Natural killer cell (primary cell): ENCODE measurements at regions not wholly inside any gene's neighbourhood (a gene's known extent, or its start where the extent isn't known, plus 50 kb on each side); places are given as distances from the start of the nearest gene placed in this dataset.

ENCODE experiments used
- ATAC-seq, 3 donors: fragments of 150-1000 bp in 2 of 3; fragments of 200-7000 bp in 1 of 3; cut with Tn5 transposase; 1 replicate in 1 of 3; 2 replicates in 2 of 3; pipeline ENCODE4 v1.10.0; 2021; ENCODE audit warnings: mild to moderate bottlenecking in 2 of 3, moderate library complexity in 2 of 3
- DNase-seq, 2 donors: peaks; one replicate each; pipeline versions ENCODE4 v3.0.0 to v3.0.0-alpha.2; 2013 to 2021; ENCODE audit warnings: mixed read lengths in 1 of 2
- H3K27ac ChIP-seq: one replicate; pipeline ENCODE4 v1.5.1; 2013; ENCODE audit warnings: mild to moderate bottlenecking, low read length
- H3K27me3 ChIP-seq: one replicate; pipeline ENCODE4 v1.6.1; 2013; ENCODE audit warnings: low read length; ENCODE audit not compliant: control insufficient read depth, insufficient read depth
- H3K36me3 ChIP-seq: one replicate; pipeline ENCODE4 v1.6.1; 2013; ENCODE audit warnings: low read length; ENCODE audit not compliant: control insufficient read depth, insufficient read depth
- H3K4me1 ChIP-seq: one replicate; pipeline ENCODE4 v1.6.1; 2013; ENCODE audit warnings: low read length; ENCODE audit not compliant: control insufficient read depth, insufficient read depth
- H3K4me3 ChIP-seq: one replicate; pipeline ENCODE4 v1.5.1; 2013; ENCODE audit warnings: low read length
- H3K9me3 ChIP-seq: one replicate; pipeline ENCODE4 v1.6.1; 2013; ENCODE audit warnings: low read length; ENCODE audit not compliant: control insufficient read depth, insufficient read depth
- H3K27ac Mint-ChIP-seq, 2 donors: one replicate each; pipeline ENCODE4 v1.8.0; 2022; ENCODE audit warnings: mild to moderate bottlenecking in 2 of 2, mixed read lengths in 2 of 2, moderate library complexity in 1 of 2
- H3K27me3 Mint-ChIP-seq, 2 donors: one replicate each; pipeline ENCODE4 v1.8.0; 2022; ENCODE audit warnings: low read depth in 2 of 2, mixed read lengths in 2 of 2
- H3K36me3 Mint-ChIP-seq: one replicate; pipeline ENCODE4 v1.8.0; 2022; ENCODE audit warnings: mixed read lengths
- H3K4me1 Mint-ChIP-seq, 2 donors: one replicate each; pipeline ENCODE4 v1.8.0; 2022; ENCODE audit warnings: mixed read lengths in 2 of 2
- H3K4me3 Mint-ChIP-seq: one replicate; pipeline ENCODE4 v1.8.0; 2022; ENCODE audit warnings: mild to moderate bottlenecking, moderate library complexity, mixed read lengths
- H3K9me3 Mint-ChIP-seq, 2 donors: one replicate each; pipeline ENCODE4 v1.8.0; 2022; ENCODE audit warnings: mixed read lengths in 2 of 2
- WGBS: methylation state at CpG from one replicate; pipeline ENCODE4 v1.1.7; 2013; ENCODE audit warnings: missing lambda C conversion rate; ENCODE audit not compliant: insufficient coverage; 5-methylcytosine and 5-hydroxymethylcytosine counted together
- intact Hi-C: fragments of 100-400 bp; cut with micrococcal nuclease; formaldehyde crosslinking; loops from one replicate; pipeline ENCODE4 v1.14.2; 2022
- TF ChIP-seq, protein P1 (sequence below): fragments of 200-600 bp; IDR thresholded peaks from one replicate; pipeline ENCODE4 v1.8.0; 2022; ENCODE audit warnings: antibody characterized with exemption

DNA sequence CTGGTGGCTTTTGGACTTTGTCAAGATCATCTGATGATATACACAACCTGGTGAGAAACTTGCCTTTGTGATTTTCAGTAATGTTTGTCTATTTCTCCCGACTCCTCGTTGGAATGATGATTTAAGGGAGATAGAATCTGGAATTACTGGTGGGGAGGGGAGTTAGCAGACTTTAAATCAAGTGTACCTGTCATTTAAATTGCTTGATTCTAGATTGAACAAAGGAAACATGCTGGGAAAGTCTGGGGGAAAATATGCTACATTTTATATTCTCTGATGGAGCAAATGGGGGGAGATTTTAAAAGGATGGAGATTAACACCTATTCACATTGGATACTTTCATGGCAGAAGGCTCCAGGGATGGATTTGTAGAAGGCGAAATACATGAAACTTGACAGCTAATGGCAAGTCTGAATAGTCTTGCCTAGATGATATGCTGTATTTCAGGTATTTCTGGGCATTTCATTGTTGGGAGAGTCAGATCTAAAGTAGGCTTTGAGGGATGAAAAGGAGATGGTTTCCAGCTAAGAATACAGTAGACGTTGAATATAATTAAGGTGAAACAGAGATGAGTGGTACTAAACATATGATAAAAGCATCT lies 189.1 kb upstream of the PDZRN3 start:
- WGBS = 82% methylated on average over 4 of the region's 4 CpGs
- H3K36me3 Mint-ChIP-seq = no peaks in the 10 kb centered on the region
- H3K27me3 ChIP-seq = no peaks in the 10 kb centered on the region

DNA sequence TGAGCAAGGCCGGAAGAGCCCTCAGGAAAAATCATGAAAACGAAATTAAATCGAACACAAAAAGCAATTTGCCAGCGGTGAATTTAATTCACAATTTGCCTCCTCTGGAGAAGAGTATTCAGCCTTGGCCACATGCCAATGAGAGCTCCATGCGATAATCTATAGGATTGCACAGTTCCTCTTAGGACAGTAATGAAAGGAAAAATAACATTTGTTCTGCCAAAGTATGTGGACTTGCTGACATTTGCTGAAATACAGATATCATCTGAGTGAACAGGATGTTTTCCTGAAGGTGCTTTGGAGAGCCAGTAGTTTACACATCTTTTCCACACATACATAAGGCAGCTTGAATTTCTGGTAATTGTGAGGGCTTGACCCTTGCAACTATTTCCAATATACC lies 188.6 kb upstream of the PDZRN3 start:
- TF ChIP-seq, protein P1, sequence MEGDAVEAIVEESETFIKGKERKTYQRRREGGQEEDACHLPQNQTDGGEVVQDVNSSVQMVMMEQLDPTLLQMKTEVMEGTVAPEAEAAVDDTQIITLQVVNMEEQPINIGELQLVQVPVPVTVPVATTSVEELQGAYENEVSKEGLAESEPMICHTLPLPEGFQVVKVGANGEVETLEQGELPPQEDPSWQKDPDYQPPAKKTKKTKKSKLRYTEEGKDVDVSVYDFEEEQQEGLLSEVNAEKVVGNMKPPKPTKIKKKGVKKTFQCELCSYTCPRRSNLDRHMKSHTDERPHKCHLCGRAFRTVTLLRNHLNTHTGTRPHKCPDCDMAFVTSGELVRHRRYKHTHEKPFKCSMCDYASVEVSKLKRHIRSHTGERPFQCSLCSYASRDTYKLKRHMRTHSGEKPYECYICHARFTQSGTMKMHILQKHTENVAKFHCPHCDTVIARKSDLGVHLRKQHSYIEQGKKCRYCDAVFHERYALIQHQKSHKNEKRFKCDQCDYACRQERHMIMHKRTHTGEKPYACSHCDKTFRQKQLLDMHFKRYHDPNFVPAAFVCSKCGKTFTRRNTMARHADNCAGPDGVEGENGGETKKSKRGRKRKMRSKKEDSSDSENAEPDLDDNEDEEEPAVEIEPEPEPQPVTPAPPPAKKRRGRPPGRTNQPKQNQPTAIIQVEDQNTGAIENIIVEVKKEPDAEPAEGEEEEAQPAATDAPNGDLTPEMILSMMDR = no peak
- no peak overlapping the region for H3K4me3 Mint-ChIP-seq
- H3K9me3 ChIP-seq = no peaks in the 10 kb centered on the region
- H3K4me1 Mint-ChIP-seq = no peaks in the 10 kb centered on the region
- no peaks in the 10 kb centered on the region for H3K27me3 Mint-ChIP-seq
- no peaks in the 10 kb centered on the region for H3K4me1 ChIP-seq
- H3K4me3 ChIP-seq = no peak overlapping the region
- no peak for DNase-seq
- H3K27me3 ChIP-seq = no peaks in the 10 kb centered on the region
- no peak overlapping the region for H3K27ac ChIP-seq
- H3K36me3 Mint-ChIP-seq = no peaks in the 10 kb centered on the region
- no peak for ATAC-seq
- no peak overlapping the region for H3K27ac Mint-ChIP-seq
- 58% methylated on average over 5 of the region's 5 CpGs for WGBS
- intact Hi-C loops = no loop called here
- no peaks in the 10 kb centered on the region for H3K36me3 ChIP-seq
- peaks cover 13 to 17% of the 10 kb centered on the region in 2 donors for H3K9me3 Mint-ChIP-seq

More for the DNA sequence above, 189.1 kb upstream of the PDZRN3 start:
- DNase-seq = no peak
- H3K27ac ChIP-seq = no peak overlapping the region
- H3K9me3 ChIP-seq = no peaks in the 10 kb centered on the region
- no peak for ATAC-seq
- H3K4me3 ChIP-seq = no peak overlapping the region
- TF ChIP-seq, protein P1 = no peak
- Mint-ChIP-seq H3K9me3 (peaks cover 13 to 20% of the 10 kb centered on the region in 2 donors), H3K4me1 (no peaks in the 10 kb centered on the region), H3K4me3 (no peak overlapping the region), H3K27me3 (no peaks in the 10 kb centered on the region), H3K27ac (no peak overlapping the region)
- H3K4me1 ChIP-seq = no peaks in the 10 kb centered on the region
- intact Hi-C loops = no loop called here
- no peaks in the 10 kb centered on the region for H3K36me3 ChIP-seq

DNA sequence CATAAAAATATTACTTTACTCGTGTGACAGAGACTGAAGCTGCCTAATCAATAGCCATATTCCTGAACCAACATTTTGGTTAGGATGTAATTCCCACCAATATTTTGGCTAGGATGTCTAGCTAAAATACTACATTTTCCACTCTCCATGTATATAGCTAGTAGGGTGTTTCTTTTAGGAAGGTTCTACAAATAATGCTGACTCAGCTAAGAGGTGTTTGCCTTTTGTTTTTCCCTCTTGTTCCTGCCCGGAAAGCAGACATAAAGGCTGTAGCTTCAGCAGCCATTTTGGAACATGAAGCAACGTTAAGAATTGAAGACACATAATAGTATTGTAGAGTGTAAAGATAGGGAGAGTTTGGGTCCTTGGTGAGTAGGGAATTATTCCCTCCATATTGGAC lies 187.3 kb upstream of the PDZRN3 start:
- Histone ChIP-seq H3K4me1 (no peaks in the 10 kb centered on the region), H3K4me3 (no peak overlapping the region), H3K9me3 (no peaks in the 10 kb centered on the region), H3K36me3 (no peaks in the 10 kb centered on the region), H3K27ac (no peak overlapping the region), H3K27me3 (no peaks in the 10 kb centered on the region)
- TF ChIP-seq, protein P1 = no peak
- Mint-ChIP-seq H3K4me3 (no peak overlapping the region), H3K9me3 (peaks cover 13 to 17% of the 10 kb centered on the region in 2 donors), H3K27ac (no peak overlapping the region), H3K36me3 (no peaks in the 10 kb centered on the region), H3K27me3 (no peaks in the 10 kb centered on the region), H3K4me1 (no peaks in the 10 kb centered on the region)
- intact Hi-C loops = no loop called here
- 77% methylated on average over 2 of the region's 3 CpGs for WGBS
- no peak for DNase-seq
- ATAC-seq = no peak

DNA sequence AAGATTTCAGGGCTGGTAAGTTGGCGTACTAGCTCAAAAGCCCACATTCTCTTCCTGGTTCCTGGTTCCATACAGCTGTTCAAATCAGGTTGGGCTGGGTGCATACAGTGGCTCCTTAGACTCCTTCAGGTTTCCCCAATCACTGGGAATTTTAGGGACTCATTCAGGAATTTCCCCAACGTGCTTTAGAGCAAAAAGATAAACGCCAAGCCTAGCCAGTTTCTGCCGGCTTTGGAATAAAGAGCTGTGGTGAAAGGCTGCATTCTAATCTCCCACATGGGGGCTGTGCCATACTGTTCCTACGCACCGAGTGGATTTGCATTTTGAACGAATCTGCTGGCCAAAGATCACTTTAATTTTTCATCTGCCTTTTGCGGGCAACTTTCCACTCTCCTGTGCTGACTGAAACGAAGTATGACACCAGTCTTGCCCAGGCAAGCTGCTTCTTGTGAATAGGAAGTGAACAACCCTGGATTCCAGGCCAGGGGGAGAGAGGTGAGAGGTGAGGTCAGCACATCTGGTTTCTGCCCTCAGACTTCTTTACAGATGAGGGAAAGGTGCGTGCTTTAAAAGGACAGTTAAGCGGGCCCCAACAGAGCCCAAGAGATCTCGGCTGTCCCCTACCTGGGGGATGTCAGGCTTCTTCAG lies 184.2 kb upstream of the PDZRN3 start:
- no peaks in the 10 kb centered on the region for H3K36me3 ChIP-seq
- Mint-ChIP-seq H3K4me1 (no peaks in the 10 kb centered on the region), H3K9me3 (peaks cover 10 to 11% of the 10 kb centered on the region in 2 donors), H3K27me3 (no peaks in the 10 kb centered on the region), H3K4me3 (no peak overlapping the region), H3K27ac (no peak overlapping the region), H3K36me3 (no peaks in the 10 kb centered on the region)
- intact Hi-C loops = no loop called here
- H3K4me1 ChIP-seq = no peaks in the 10 kb centered on the region
- H3K27me3 ChIP-seq = no peaks in the 10 kb centered on the region
- DNase-seq (no peak), ATAC-seq (no peak)
- TF ChIP-seq, protein P1 = no peak
- WGBS = 87% methylated on average over 12 of the region's 12 CpGs
- no peak overlapping the region for H3K27ac ChIP-seq
- no peaks in the 10 kb centered on the region for H3K9me3 ChIP-seq
- no peak overlapping the region for H3K4me3 ChIP-seq
